ENCODE measurements at regions not wholly inside any gene's neighbourhood (a gene's known extent, or its start where the extent isn't known, plus 50 kb on each side); places are given as distances from the start of the nearest gene placed in this dataset.

DNA sequence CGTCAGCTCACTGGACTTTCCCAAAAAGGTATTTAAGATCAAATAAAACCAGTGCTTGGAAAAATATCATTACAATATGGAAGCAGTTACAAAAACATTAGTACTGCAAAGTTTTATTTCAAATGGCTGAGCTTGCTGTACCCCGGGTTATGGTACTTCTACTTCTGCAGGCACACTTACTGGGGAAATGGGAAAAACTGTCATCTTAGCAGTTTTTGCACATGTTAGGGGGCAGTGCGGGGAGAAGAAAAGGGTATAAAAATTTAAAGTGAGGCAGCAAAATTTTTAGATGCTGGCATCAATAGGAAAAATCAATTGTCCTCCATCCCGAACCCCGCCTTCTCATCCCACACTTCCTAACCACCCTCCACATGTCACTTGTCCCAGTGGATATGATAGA lies 133.4 kb downstream of the ATG4C start:
- Histone ChIP-seq H3K4me2 (ENCODE audit: insufficient read depth, low read length) (no peak overlapping the region), H3K79me2 (ENCODE audit: insufficient read depth, low read length) (no peaks in the 10 kb centered on the region), H3K27ac (ENCODE audit: low read depth, low read length) (no peak overlapping the region), H3K4me1 (ENCODE audit: insufficient read depth, low read length) (no peaks in the 10 kb centered on the region), H4K20me1 (ENCODE audit: insufficient read depth, low read length) (no peaks in the 10 kb centered on the region), H3K36me3 (ENCODE audit: insufficient read depth, low read length) (no peaks in the 10 kb centered on the region), H3K4me3 (ENCODE audit: insufficient read depth, low read length) (no peak overlapping the region), H3K27me3 (ENCODE audit: insufficient read depth, low read length) (peaks cover 3% of the 10 kb centered on the region), H3K9me3 (ENCODE audit: low read depth, low read length) (no peaks in the 10 kb centered on the region), H2AFZ (ENCODE audit: low read length) (no peak overlapping the region)
- TF ChIP-seq CTCF (IDR thresholded peaks at IDR 0.05; ENCODE audit: extremely low read depth, low read depth, low read length): no peak
- no peak for DNase-seq (ENCODE audit: insufficient read length, low spot score, missing footprints)

- TF ChIP-seq CTCF (IDR thresholded peaks at IDR 0.05; ENCODE audit: extremely low read depth, low read depth, low read length): no peak
- no peak overlapping the region for H2AFZ ChIP-seq (ENCODE audit: low read length)
- H3K79me2 ChIP-seq (ENCODE audit: insufficient read depth, low read length): no peaks in the 10 kb centered on the region
- no peaks in the 10 kb centered on the region for H3K9me3 ChIP-seq (ENCODE audit: low read depth, low read length)
- no peaks in the 10 kb centered on the region for H3K36me3 ChIP-seq (ENCODE audit: insufficient read depth, low read length)
- H4K20me1 ChIP-seq (ENCODE audit: insufficient read depth, low read length): no peaks in the 10 kb centered on the region
- H3K27me3 ChIP-seq (ENCODE audit: insufficient read depth, low read length): peaks cover 3% of the 10 kb centered on the region
- no peak for DNase-seq (ENCODE audit: insufficient read length, low spot score, missing footprints)
- H3K27ac ChIP-seq (ENCODE audit: low read depth, low read length): no peak overlapping the region
- no peak overlapping the region for H3K4me3 ChIP-seq (ENCODE audit: insufficient read depth, low read length)
- H3K4me1 ChIP-seq (ENCODE audit: insufficient read depth, low read length): no peaks in the 10 kb centered on the region
- H3K4me2 ChIP-seq (ENCODE audit: insufficient read depth, low read length): no peak overlapping the region
These were observed 133.9 kb downstream of the ATG4C start for GRCh38 chr1:62917805-62918204.

DNA sequence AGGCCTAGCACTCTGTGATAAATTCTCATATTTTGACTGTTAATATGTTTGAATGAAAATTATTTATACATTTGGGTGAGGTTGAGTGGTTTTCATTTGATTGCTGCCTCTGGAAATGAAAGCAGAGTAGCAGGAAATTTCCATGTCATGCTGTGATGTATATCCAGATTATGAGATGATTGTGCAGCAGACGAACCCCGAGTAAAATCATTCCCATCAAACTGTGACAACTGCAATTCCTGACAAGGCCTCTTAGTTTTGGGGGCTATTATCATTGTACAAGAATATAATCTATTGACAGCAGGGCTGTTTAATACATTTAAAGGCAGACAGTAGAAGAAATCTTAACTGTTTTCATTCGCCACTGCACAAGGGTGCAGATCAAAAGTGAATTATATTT lies 134.8 kb downstream of the ATG4C start:
- TF ChIP-seq CTCF (IDR thresholded peaks at IDR 0.05; ENCODE audit: extremely low read depth, low read depth, low read length): no peak

GRCh38 chr1:62922006-62922405 lies 138.1 kb downstream of the ATG4C start:
- TF ChIP-seq CTCF (IDR thresholded peaks at IDR 0.05; ENCODE audit: extremely low read depth, low read depth, low read length): no peak
- DNase-seq (ENCODE audit: insufficient read length, low spot score, missing footprints): no peak
- Histone ChIP-seq H3K4me3 (ENCODE audit: insufficient read depth, low read length) (no peak overlapping the region), H2AFZ (ENCODE audit: low read length) (no peak overlapping the region), H3K27ac (ENCODE audit: low read depth, low read length) (no peak overlapping the region), H4K20me1 (ENCODE audit: insufficient read depth, low read length) (no peaks in the 10 kb centered on the region), H3K36me3 (ENCODE audit: insufficient read depth, low read length) (no peaks in the 10 kb centered on the region), H3K4me2 (ENCODE audit: insufficient read depth, low read length) (no peak overlapping the region), H3K79me2 (ENCODE audit: insufficient read depth, low read length) (no peaks in the 10 kb centered on the region), H3K4me1 (ENCODE audit: insufficient read depth, low read length) (no peaks in the 10 kb centered on the region), H3K27me3 (ENCODE audit: insufficient read depth, low read length) (peaks cover 3% of the 10 kb centered on the region), H3K9me3 (ENCODE audit: low read depth, low read length) (no peaks in the 10 kb centered on the region)

More for the DNA sequence above, 134.8 kb downstream of the ATG4C start:
- Histone ChIP-seq H3K4me1 (ENCODE audit: insufficient read depth, low read length) (no peaks in the 10 kb centered on the region), H3K4me2 (ENCODE audit: insufficient read depth, low read length) (no peak overlapping the region), H3K9me3 (ENCODE audit: low read depth, low read length) (no peaks in the 10 kb centered on the region), H2AFZ (ENCODE audit: low read length) (no peak overlapping the region), H3K36me3 (ENCODE audit: insufficient read depth, low read length) (no peaks in the 10 kb centered on the region), H3K27me3 (ENCODE audit: insufficient read depth, low read length) (peaks cover 3% of the 10 kb centered on the region), H4K20me1 (ENCODE audit: insufficient read depth, low read length) (no peaks in the 10 kb centered on the region), H3K27ac (ENCODE audit: low read depth, low read length) (no peak overlapping the region), H3K4me3 (ENCODE audit: insufficient read depth, low read length) (no peak overlapping the region), H3K79me2 (ENCODE audit: insufficient read depth, low read length) (no peaks in the 10 kb centered on the region)
- no peak for DNase-seq (ENCODE audit: insufficient read length, low spot score, missing footprints)

Data from osteoblast (primary cell).